ENCODE measurements at regions not wholly inside any gene's neighbourhood (a gene's known extent, or its start where the extent isn't known, plus 50 kb on each side); places are given as distances from the start of the nearest gene placed in this dataset.

GRCh38 chr6:146870760-146871159 lies 272.0 kb downstream of the ADGB start:
- TF ChIP-seq PREB (CRISPR knock-in tag; IDR thresholded peaks at IDR 0.05; ENCODE audit: borderline replicate concordance) (no peak), NFYB (CRISPR knock-in tag; conservative IDR thresholded peaks at IDR 0.05; ENCODE audit: low read depth) (no peak), TEAD1 (CRISPR knock-in tag; IDR thresholded peaks at IDR 0.05) (no peak), NR2C2 (CRISPR knock-in tag; IDR thresholded peaks at IDR 0.05) (no peak), ETV6 (CRISPR knock-in tag; IDR thresholded peaks at IDR 0.05) (no peak), FOXK1 (CRISPR knock-in tag; IDR thresholded peaks at IDR 0.05) (no peak), OVOL2 (CRISPR knock-in tag; IDR thresholded peaks at IDR 0.05; ENCODE audit: borderline replicate concordance) (no peak), ARID4B (CRISPR knock-in tag; IDR thresholded peaks at IDR 0.05; ENCODE audit: borderline replicate concordance) (no peak)
- TF ChIP-seq, protein P1, sequence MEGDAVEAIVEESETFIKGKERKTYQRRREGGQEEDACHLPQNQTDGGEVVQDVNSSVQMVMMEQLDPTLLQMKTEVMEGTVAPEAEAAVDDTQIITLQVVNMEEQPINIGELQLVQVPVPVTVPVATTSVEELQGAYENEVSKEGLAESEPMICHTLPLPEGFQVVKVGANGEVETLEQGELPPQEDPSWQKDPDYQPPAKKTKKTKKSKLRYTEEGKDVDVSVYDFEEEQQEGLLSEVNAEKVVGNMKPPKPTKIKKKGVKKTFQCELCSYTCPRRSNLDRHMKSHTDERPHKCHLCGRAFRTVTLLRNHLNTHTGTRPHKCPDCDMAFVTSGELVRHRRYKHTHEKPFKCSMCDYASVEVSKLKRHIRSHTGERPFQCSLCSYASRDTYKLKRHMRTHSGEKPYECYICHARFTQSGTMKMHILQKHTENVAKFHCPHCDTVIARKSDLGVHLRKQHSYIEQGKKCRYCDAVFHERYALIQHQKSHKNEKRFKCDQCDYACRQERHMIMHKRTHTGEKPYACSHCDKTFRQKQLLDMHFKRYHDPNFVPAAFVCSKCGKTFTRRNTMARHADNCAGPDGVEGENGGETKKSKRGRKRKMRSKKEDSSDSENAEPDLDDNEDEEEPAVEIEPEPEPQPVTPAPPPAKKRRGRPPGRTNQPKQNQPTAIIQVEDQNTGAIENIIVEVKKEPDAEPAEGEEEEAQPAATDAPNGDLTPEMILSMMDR (IDR thresholded peaks at IDR 0.05), result no peak
- TF ChIP-seq, protein P2, sequence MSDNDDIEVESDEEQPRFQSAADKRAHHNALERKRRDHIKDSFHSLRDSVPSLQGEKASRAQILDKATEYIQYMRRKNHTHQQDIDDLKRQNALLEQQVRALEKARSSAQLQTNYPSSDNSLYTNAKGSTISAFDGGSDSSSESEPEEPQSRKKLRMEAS (CRISPR knock-in tag; IDR thresholded peaks at IDR 0.05), result no peak

Data from WTC11 (cell line).